ENCODE measurements at regions not wholly inside any gene's neighbourhood (a gene's known extent, or its start where the extent isn't known, plus 50 kb on each side); places are given as distances from the start of the nearest gene placed in this dataset.

DNA sequence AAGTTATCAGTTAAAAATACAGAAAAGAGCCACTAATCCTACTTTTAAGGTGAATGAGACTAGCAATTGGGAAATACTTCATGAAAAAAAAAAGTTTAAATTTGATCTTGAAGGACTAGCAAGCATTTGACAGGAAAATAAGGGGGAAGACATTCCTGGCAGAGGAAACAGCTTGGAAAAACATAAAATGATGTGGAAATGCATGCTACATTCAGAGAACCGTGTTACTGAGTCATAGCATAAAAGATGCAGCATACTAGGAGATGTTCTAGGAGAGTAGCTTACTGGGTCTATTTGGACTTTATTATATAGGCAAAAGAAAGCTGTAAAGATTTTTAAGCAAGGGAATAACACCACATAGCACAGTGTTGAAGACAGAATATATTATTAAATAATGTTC is 108.6 kb upstream of the COL1A2 start:
- TF ChIP-seq, protein P1, sequence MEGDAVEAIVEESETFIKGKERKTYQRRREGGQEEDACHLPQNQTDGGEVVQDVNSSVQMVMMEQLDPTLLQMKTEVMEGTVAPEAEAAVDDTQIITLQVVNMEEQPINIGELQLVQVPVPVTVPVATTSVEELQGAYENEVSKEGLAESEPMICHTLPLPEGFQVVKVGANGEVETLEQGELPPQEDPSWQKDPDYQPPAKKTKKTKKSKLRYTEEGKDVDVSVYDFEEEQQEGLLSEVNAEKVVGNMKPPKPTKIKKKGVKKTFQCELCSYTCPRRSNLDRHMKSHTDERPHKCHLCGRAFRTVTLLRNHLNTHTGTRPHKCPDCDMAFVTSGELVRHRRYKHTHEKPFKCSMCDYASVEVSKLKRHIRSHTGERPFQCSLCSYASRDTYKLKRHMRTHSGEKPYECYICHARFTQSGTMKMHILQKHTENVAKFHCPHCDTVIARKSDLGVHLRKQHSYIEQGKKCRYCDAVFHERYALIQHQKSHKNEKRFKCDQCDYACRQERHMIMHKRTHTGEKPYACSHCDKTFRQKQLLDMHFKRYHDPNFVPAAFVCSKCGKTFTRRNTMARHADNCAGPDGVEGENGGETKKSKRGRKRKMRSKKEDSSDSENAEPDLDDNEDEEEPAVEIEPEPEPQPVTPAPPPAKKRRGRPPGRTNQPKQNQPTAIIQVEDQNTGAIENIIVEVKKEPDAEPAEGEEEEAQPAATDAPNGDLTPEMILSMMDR (IDR thresholded peaks at IDR 0.05) = no peak
- TF ChIP-seq POLR2AphosphoS5 (IDR thresholded peaks at IDR 0.05) = no peak
- no peak for TF ChIP-seq POLR2A (IDR thresholded peaks at IDR 0.05; ENCODE audit: low read depth)
